CD4-positive, alpha-beta T cell (primary cell): ENCODE measurements at regions not wholly inside any gene's neighbourhood (a gene's known extent, or its start where the extent isn't known, plus 50 kb on each side); places are given as distances from the start of the nearest gene placed in this dataset.

ENCODE experiments used
- ATAC-seq: fragments of 200-7000 bp; cut with Tn5 transposase; one replicate; pipeline ENCODE4 v1.10.0; 2022; ENCODE audit warnings: mild to moderate bottlenecking; ENCODE audit not compliant: poor library complexity
- CTCF ChIA-PET: fragments of 350-600 bp; sonication (Branson Sonifier 250); formaldehyde crosslinking; loops from one replicate; lab custom pipeline; 2021; ENCODE audit warnings: antibody characterized with exemption, inconsistent platforms; lab: Charles Lee
- POLR2A ChIA-PET: fragments of 350-600 bp; sonication (Branson Sonifier 250); formaldehyde crosslinking; loops from one replicate; lab custom pipeline; 2021; ENCODE audit warnings: antibody characterized with exemption, inconsistent platforms; lab: Charles Lee
- DNase-seq, 14 experiments: peaks; one replicate each; pipeline ENCODE4 v3.0.0-alpha.2; 2013 to 2020; ENCODE audit warnings: mixed read lengths in 2 of 14
- H3K27ac ChIP-seq, 2 donors: one replicate each; pipeline versions ENCODE4 v1.5.1 to v1.7.0; 2013; ENCODE audit warnings: low read length in 2 of 2, low read depth in 1 of 2, mild to moderate bottlenecking in 1 of 2
- H3K27me3 ChIP-seq, 2 experiments: 1 replicate in 1 of 2; 2 replicates in 1 of 2; pipeline versions ENCODE4 v1.6.1 to v1.7.0; 2013; ENCODE audit warnings: low read length in 2 of 2, control low read depth in 1 of 2, mild to moderate bottlenecking in 1 of 2, moderate library complexity in 1 of 2; ENCODE audit not compliant: insufficient read depth in 2 of 2, control insufficient read depth in 1 of 2
- H3K36me3 ChIP-seq: one replicate; pipeline ENCODE4 v1.6.1; 2013; ENCODE audit warnings: low read length, control low read depth; ENCODE audit not compliant: insufficient read depth
- H3K4me1 ChIP-seq: one replicate; pipeline ENCODE4 v1.6.1; 2013; ENCODE audit warnings: low read length, control low read depth; ENCODE audit not compliant: insufficient read depth
- H3K4me3 ChIP-seq: one replicate; pipeline ENCODE4 v1.5.1; 2013; ENCODE audit warnings: mild to moderate bottlenecking, low read length, moderate library complexity
- H3K9me3 ChIP-seq, 2 experiments: 1 replicate in 1 of 2; 2 replicates in 1 of 2; pipeline versions ENCODE4 v1.6.1 to v1.7.0; 2013; ENCODE audit warnings: low read length in 2 of 2, mild to moderate bottlenecking in 2 of 2, control low read depth in 1 of 2, moderate library complexity in 1 of 2; ENCODE audit not compliant: control insufficient read depth in 1 of 2, insufficient read depth in 1 of 2
- H3K27ac Mint-ChIP-seq: one replicate; pipeline ENCODE4 v1.8.0; 2020; ENCODE audit warnings: mixed read lengths
- H3K27me3 Mint-ChIP-seq: one replicate; pipeline ENCODE4 v1.8.0; 2021; ENCODE audit warnings: mixed read lengths
- H3K36me3 Mint-ChIP-seq: one replicate; pipeline ENCODE4 v1.8.0; 2021; ENCODE audit warnings: low read depth, mixed read lengths
- H3K4me1 Mint-ChIP-seq: one replicate; pipeline ENCODE4 v1.8.0; 2021; ENCODE audit warnings: low read depth, mixed read lengths
- H3K4me3 Mint-ChIP-seq: one replicate; pipeline ENCODE4 v1.8.0; 2020; ENCODE audit warnings: mild to moderate bottlenecking, mixed read lengths
- H3K9me3 Mint-ChIP-seq: one replicate; pipeline ENCODE4 v1.8.0; 2020; ENCODE audit warnings: mixed read lengths
- intact Hi-C, 2 experiments: fragments of 100-400 bp; cut with DNase I in 1 of 2; cut with micrococcal nuclease in 1 of 2; formaldehyde crosslinking; loops; one replicate each; pipeline versions ENCODE4 v1.15.1 to v1.9.0; 2023 to 2025; cut with DNase I, micrococcal nuclease
- TF ChIP-seq, protein P1 (sequence below): fragments of 200-600 bp; IDR thresholded peaks from one replicate; pipeline ENCODE4 v1.8.0; 2022; ENCODE audit warnings: antibody characterized with exemption, mild to moderate bottlenecking

DNA sequence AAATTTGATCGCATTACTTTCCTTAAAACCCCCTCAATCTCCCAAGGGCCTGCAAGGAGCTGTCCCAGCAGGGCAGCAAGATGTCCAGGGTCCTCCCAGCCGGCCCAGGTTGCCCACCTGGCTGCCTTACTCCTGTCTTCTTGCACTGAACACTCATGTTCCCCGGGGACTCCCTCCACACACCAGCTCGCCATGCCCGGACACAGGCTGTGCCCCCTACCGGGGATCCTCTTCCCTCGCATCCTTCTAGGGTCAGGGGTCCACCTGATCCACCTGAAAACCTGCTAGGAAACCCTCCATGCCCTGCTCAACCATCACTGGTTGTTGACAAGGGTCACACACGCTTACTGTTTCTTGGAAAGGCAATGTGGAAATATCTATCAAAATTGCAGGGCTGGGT is 172.0 kb upstream of the MSX2 start:
- H3K36me3 ChIP-seq = no peaks in the 10 kb centered on the region
- H3K9me3 Mint-ChIP-seq = no peaks in the 10 kb centered on the region
- H3K9me3 ChIP-seq = peaks cover 0 to 5% of the 10 kb centered on the region in 2 experiments
- no peaks in the 10 kb centered on the region for H3K4me1 ChIP-seq
- H3K4me3 Mint-ChIP-seq = no peak overlapping the region
- no peak overlapping the region for H3K27ac ChIP-seq
- H3K27ac Mint-ChIP-seq = no peak overlapping the region
- no peak for ATAC-seq
- peaks cover 10% of the 10 kb centered on the region for H3K27me3 Mint-ChIP-seq
- H3K36me3 Mint-ChIP-seq = no peaks in the 10 kb centered on the region
- TF ChIP-seq, protein P1, sequence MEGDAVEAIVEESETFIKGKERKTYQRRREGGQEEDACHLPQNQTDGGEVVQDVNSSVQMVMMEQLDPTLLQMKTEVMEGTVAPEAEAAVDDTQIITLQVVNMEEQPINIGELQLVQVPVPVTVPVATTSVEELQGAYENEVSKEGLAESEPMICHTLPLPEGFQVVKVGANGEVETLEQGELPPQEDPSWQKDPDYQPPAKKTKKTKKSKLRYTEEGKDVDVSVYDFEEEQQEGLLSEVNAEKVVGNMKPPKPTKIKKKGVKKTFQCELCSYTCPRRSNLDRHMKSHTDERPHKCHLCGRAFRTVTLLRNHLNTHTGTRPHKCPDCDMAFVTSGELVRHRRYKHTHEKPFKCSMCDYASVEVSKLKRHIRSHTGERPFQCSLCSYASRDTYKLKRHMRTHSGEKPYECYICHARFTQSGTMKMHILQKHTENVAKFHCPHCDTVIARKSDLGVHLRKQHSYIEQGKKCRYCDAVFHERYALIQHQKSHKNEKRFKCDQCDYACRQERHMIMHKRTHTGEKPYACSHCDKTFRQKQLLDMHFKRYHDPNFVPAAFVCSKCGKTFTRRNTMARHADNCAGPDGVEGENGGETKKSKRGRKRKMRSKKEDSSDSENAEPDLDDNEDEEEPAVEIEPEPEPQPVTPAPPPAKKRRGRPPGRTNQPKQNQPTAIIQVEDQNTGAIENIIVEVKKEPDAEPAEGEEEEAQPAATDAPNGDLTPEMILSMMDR = no peak
- CTCF ChIA-PET = no interaction called here
- intact Hi-C loops = no loop called here
- no peak for DNase-seq
- no peak overlapping the region for H3K4me3 ChIP-seq
- H3K27me3 ChIP-seq = no peaks in the 10 kb centered on the region
- no peaks in the 10 kb centered on the region for H3K4me1 Mint-ChIP-seq
- POLR2A ChIA-PET = no interaction called here

DNA sequence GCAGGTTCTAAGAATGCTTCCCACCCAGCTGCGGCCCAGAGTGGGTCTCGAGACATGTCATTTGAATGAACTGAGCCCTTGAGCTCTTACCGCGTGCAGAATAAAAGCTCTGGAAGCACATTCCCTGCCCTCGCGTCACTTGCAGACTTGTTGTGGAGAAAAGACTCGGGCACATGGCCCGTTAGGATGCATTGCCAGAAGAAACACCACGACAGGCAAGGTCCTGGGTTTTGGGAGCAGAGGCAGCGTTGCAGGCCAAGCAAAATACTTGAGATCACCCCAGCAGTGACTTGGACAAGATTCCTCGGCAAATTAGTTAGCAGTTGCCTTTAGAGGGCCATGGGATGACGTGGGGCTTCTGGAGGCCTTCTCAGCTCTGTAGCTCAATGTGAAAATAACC is 170.8 kb upstream of the MSX2 start:
- no peaks in the 10 kb centered on the region for H3K36me3 ChIP-seq
- H3K9me3 ChIP-seq = peaks cover 0 to 4% of the 10 kb centered on the region in 2 experiments
- Mint-ChIP-seq H3K4me3 (no peak overlapping the region), H3K36me3 (no peaks in the 10 kb centered on the region), H3K9me3 (no peaks in the 10 kb centered on the region), H3K4me1 (no peaks in the 10 kb centered on the region), H3K27me3 (peaks cover 10% of the 10 kb centered on the region), H3K27ac (no peak overlapping the region)
- no peak overlapping the region for H3K27ac ChIP-seq
- CTCF ChIA-PET = no interaction called here
- TF ChIP-seq, protein P1 = no peak
- DNase-seq (no peak), ATAC-seq (no peak)
- intact Hi-C loops = no loop called here
- H3K4me1 ChIP-seq = no peaks in the 10 kb centered on the region
- POLR2A ChIA-PET = no interaction called here
- H3K27me3 ChIP-seq = no peaks in the 10 kb centered on the region
- H3K4me3 ChIP-seq = no peak overlapping the region

DNA sequence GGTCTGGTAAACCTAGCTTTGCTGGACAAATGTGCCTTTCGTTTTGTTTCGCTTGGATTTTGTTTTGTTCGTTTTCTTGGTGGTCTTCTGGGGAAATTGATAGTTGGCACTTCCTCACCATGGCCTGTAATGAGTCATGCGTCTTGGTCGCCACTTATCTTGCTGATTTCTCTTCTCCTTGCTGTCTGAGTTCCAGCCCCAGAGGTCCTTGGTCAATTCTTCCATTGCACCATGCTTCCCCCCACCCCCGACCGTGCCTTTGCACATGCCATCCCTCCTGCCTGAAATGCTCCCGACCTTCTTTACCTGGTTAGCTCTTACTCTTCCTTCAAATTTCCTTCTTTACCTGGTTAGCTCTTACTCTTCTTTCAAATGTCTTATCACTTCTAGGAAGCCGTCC is 168.7 kb upstream of the MSX2 start:
- Histone ChIP-seq H3K36me3 (no peaks in the 10 kb centered on the region), H3K4me3 (no peak overlapping the region), H3K27me3 (no peaks in the 10 kb centered on the region), H3K9me3 (peaks cover 0 to 4% of the 10 kb centered on the region in 2 experiments), H3K27ac (no peak overlapping the region), H3K4me1 (no peaks in the 10 kb centered on the region)
- TF ChIP-seq, protein P1 = no peak
- Mint-ChIP-seq H3K4me3 (no peak overlapping the region), H3K27ac (no peak overlapping the region), H3K9me3 (no peaks in the 10 kb centered on the region), H3K36me3 (no peaks in the 10 kb centered on the region), H3K27me3 (peaks cover 16% of the 10 kb centered on the region), H3K4me1 (no peaks in the 10 kb centered on the region)
- ATAC-seq (no peak), DNase-seq (no peak)
- POLR2A ChIA-PET = no interaction called here
- CTCF ChIA-PET = no interaction called here
- intact Hi-C loops = no loop called here
